Posterior cingulate gyrus (tissue), 11 donors: ENCODE measurements at regions not wholly inside any gene's neighbourhood (a gene's known extent, or its start where the extent isn't known, plus 50 kb on each side); places are given as distances from the start of the nearest gene placed in this dataset.
"Not testable (repeated sequence)": the region's sequence is repeated elsewhere in the genome, so short reads cannot be mapped to it uniquely, and the experiment has no call there.

Experiments used
- DNase-seq, 10 donors: peaks; one replicate each; pipeline versions ENCODE4 v3.0.0 to v3.0.0-alpha.2; 2020 to 2021; ENCODE audit warnings: mixed read lengths in 3 of 10
- intact Hi-C: fragments of 100-400 bp; cut with DNase I; formaldehyde crosslinking; loops from one replicate; pipeline ENCODE4 v1.15.1; 2023

GRCh38 chr2:87342175-87342574 lies 320.5 kb upstream of the PLGLB1 start:
- intact Hi-C loops, result not testable (repeated sequence)
- DNase-seq, result peak in 3 of 10 donors; percentile 55 to 82 (median 68)

- peak in 1 of 10 donors; percentile 43 for DNase-seq
- intact Hi-C loops, result not testable (repeated sequence)
Measured at GRCh38 chr2:87343347-87343746, 321.7 kb upstream of the PLGLB1 start.

- DNase-seq, intact Hi-C loops: not testable (repeated sequence)
Measured at GRCh38 chr2:87345283-87345682, 323.6 kb upstream of the PLGLB1 start.

- peak in 1 of 10 donors; percentile 69 for DNase-seq
- intact Hi-C loops, result not testable (repeated sequence)
Measured at GRCh38 chr2:87348556-87348955, 326.9 kb upstream of the PLGLB1 start.

- intact Hi-C loops, DNase-seq: not testable (repeated sequence)
Measured at GRCh38 chr2:87349006-87349405, 327.4 kb upstream of the PLGLB1 start.

GRCh38 chr2:87352178-87352934 lies 330.7 kb upstream of the PLGLB1 start:
- intact Hi-C loops, result not testable (repeated sequence)
- peak in 2 of 10 donors; percentile 27 to 66 for DNase-seq

GRCh38 chr2:87353408-87353807 lies 331.8 kb upstream of the PLGLB1 start:
- DNase-seq, result peak in 3 of 10 donors; percentile 31 to 70 (median 52)

GRCh38 chr2:87354102-87354501 lies 332.5 kb upstream of the PLGLB1 start:
- intact Hi-C loops, result not testable (repeated sequence)

More at GRCh38 chr2:87353408-87353807, 331.8 kb upstream of the PLGLB1 start:
- intact Hi-C loops, result not testable (repeated sequence)

GRCh38 chr2:87360250-87360649 lies 338.6 kb upstream of the PLGLB1 start:
- intact Hi-C loops, DNase-seq: not testable (repeated sequence)

More at GRCh38 chr2:87354102-87354501, 332.5 kb upstream of the PLGLB1 start:
- peak in 1 of 10 donors; percentile 54 for DNase-seq

GRCh38 chr2:87360927-87361326 lies 339.3 kb upstream of the PLGLB1 start:
- DNase-seq, intact Hi-C loops: not testable (repeated sequence)

- intact Hi-C loops, DNase-seq: not testable (repeated sequence)
Measured at GRCh38 chr2:87361805-87362204, 340.2 kb upstream of the PLGLB1 start.

- intact Hi-C loops, DNase-seq: not testable (repeated sequence)
Measured at GRCh38 chr2:87364379-87364778, 342.7 kb upstream of the PLGLB1 start.

GRCh38 chr2:87365038-87365437 lies 343.4 kb upstream of the PLGLB1 start:
- DNase-seq, intact Hi-C loops: not testable (repeated sequence)

GRCh38 chr2:87386063-87386560 lies 361.8 kb upstream of the PLGLB2 start:
- DNase-seq, intact Hi-C loops: not testable (repeated sequence)

- DNase-seq, result peak in 3 of 10 donors; percentile 63 to 84 (median 75)
- intact Hi-C loops, result not testable (repeated sequence)
Measured at GRCh38 chr2:87395784-87396183, 352.1 kb upstream of the PLGLB2 start.

- DNase-seq, result peak in 3 of 10 donors; percentile 73 to 86 (median 83)
- intact Hi-C loops, result not testable (repeated sequence)
Measured at GRCh38 chr2:87396551-87397265, 351.2 kb upstream of the PLGLB2 start.

- intact Hi-C loops, result not testable (repeated sequence)
- DNase-seq, result peak in 3 of 10 donors; percentile 74 to 83 (median 78)
Measured at GRCh38 chr2:87397276-87398065, 350.4 kb upstream of the PLGLB2 start.

- DNase-seq, result peak in 3 of 10 donors; percentile 78 to 89 (median 88)
- intact Hi-C loops, result not testable (repeated sequence)
Measured at GRCh38 chr2:87398567-87399305, 349.2 kb upstream of the PLGLB2 start.

- intact Hi-C loops, result no loop called here
- peak in 3 of 10 donors; percentile 64 to 79 (median 72) for DNase-seq
Measured at GRCh38 chr2:87401726-87402345, 346.1 kb upstream of the PLGLB2 start.
